Muscle of arm (tissue), 1 donor: ENCODE measurements at regions not wholly inside any gene's neighbourhood (a gene's known extent, or its start where the extent isn't known, plus 50 kb on each side); places are given as distances from the start of the nearest gene placed in this dataset.
"Not testable (repeated sequence)": the region's sequence is repeated elsewhere in the genome, so short reads cannot be mapped to it uniquely, and the experiment has no call there.

Experiments
- DNase-seq: peaks from one replicate; pipeline ENCODE4 v3.0.0-alpha.2; 2013

- no peak for DNase-seq
Observed at GRCh38 chr2:228417526-228417925, 236.0 kb upstream of the SPHKAP start.

GRCh38 chr2:228410061-228410460 is 228.6 kb upstream of the SPHKAP start:
- no peak for DNase-seq

GRCh38 chr2:228409493-228409892 is 228.0 kb upstream of the SPHKAP start:
- DNase-seq = no peak

GRCh38 chr2:228408529-228409227 is 227.2 kb upstream of the SPHKAP start:
- DNase-seq = no peak

GRCh38 chr2:228407821-228408220 is 226.3 kb upstream of the SPHKAP start:
- DNase-seq = no peak

GRCh38 chr2:228401065-228401912 is 219.8 kb upstream of the SPHKAP start:
- DNase-seq = no peak

- no peak for DNase-seq
Observed at GRCh38 chr2:228387776-228388175, 206.3 kb upstream of the SPHKAP start.

- no peak for DNase-seq
Observed at GRCh38 chr2:228378696-228379425, 197.4 kb upstream of the SPHKAP start.

GRCh38 chr2:228378233-228378632 is 196.7 kb upstream of the SPHKAP start:
- no peak for DNase-seq

- DNase-seq = no peak
Observed at GRCh38 chr2:228377533-228377932, 196.0 kb upstream of the SPHKAP start.

- DNase-seq = peak; percentile 25
Observed at GRCh38 chr2:228374741-228375140, 193.3 kb upstream of the SPHKAP start.

GRCh38 chr2:228373191-228373590 is 191.7 kb upstream of the SPHKAP start:
- no peak for DNase-seq

- DNase-seq = no peak
Observed at GRCh38 chr2:228372212-228372611, 190.7 kb upstream of the SPHKAP start.

- DNase-seq = no peak
Observed at GRCh38 chr2:228369400-228370031, 188.0 kb upstream of the SPHKAP start.

GRCh38 chr2:228367356-228367755 is 185.9 kb upstream of the SPHKAP start:
- no peak for DNase-seq

- no peak for DNase-seq
Observed at GRCh38 chr2:228359473-228359872, 178.0 kb upstream of the SPHKAP start.

GRCh38 chr2:228355897-228356296 is 174.4 kb upstream of the SPHKAP start:
- DNase-seq = no peak

- DNase-seq = not testable (repeated sequence)
Observed at GRCh38 chr2:228352980-228353379, 171.5 kb upstream of the SPHKAP start.

- no peak for DNase-seq
Observed at GRCh38 chr2:228352048-228352447, 170.6 kb upstream of the SPHKAP start.

GRCh38 chr2:228348516-228349064 is 167.1 kb upstream of the SPHKAP start:
- DNase-seq = no peak

GRCh38 chr2:228344531-228344930 is 163.0 kb upstream of the SPHKAP start:
- DNase-seq = no peak

- no peak for DNase-seq
Observed at GRCh38 chr2:228339525-228339924, 158.0 kb upstream of the SPHKAP start.
